Erythroblast (primary cell): ENCODE measurements at regions not wholly inside any gene's neighbourhood (a gene's known extent, or its start where the extent isn't known, plus 50 kb on each side); places are given as distances from the start of the nearest gene placed in this dataset.

ENCODE experiments used
- GATA1 ChIP-seq: IDR thresholded peaks from 2 replicates; pipeline ENCODE4 v1.6.1; 2011; ENCODE audit warnings: low read depth, mild to moderate bottlenecking, control low read depth, low read length, moderate library complexity
- POLR2A ChIP-seq: IDR thresholded peaks from 2 replicates; pipeline ENCODE4 v1.6.1; 2011; ENCODE audit warnings: mild to moderate bottlenecking, low read length

DNA sequence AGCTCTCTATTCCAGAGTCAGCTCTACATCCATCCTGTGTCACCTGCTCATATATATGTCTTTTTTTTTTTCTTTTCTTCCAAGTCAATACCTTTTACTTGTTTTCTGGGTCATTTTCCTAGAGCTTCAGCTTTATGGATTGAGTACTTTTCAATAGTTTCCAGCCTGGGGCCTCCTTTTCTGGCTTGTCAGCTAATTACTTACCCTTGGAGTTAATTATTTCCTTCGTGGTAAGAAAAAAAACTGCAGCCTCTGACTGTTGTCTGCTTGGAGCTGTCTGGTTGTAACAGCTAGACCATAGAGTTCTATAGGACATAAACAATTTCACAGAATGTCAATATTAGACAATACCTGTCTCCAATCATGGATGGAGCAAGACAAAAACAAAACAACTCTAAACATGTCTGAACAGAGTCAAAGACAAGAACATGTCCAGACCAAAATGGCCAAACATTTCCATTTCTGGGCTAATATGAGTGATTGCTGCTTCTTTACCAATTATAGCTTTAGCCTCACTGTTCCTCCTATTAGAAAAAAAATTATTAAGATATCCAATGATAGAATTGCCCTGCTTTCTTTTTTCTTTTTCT lies 643.1 kb downstream of the SLC4A3 start:
- no peak for TF ChIP-seq POLR2A
- no peak for TF ChIP-seq GATA1
